Neural progenitor cell (in vitro differentiated cells): ENCODE measurements at regions not wholly inside any gene's neighbourhood (a gene's known extent, or its start where the extent isn't known, plus 50 kb on each side); places are given as distances from the start of the nearest gene placed in this dataset.

Source experiments
- EZH2 ChIP-seq: fragments of 200-600 bp; sonication (generic); IDR thresholded peaks from 2 replicates; pipeline ENCODE4 v1.6.1; 2017; ENCODE audit warnings: antibody characterized with exemption, mild to moderate bottlenecking, moderate library complexity
- TF ChIP-seq, protein P1 (sequence below): fragments of 200-600 bp; sonication (generic); IDR thresholded peaks from 2 replicates; pipeline ENCODE4 v1.5.1; 2017; ENCODE audit warnings: antibody characterized with exemption, mild to moderate bottlenecking

DNA sequence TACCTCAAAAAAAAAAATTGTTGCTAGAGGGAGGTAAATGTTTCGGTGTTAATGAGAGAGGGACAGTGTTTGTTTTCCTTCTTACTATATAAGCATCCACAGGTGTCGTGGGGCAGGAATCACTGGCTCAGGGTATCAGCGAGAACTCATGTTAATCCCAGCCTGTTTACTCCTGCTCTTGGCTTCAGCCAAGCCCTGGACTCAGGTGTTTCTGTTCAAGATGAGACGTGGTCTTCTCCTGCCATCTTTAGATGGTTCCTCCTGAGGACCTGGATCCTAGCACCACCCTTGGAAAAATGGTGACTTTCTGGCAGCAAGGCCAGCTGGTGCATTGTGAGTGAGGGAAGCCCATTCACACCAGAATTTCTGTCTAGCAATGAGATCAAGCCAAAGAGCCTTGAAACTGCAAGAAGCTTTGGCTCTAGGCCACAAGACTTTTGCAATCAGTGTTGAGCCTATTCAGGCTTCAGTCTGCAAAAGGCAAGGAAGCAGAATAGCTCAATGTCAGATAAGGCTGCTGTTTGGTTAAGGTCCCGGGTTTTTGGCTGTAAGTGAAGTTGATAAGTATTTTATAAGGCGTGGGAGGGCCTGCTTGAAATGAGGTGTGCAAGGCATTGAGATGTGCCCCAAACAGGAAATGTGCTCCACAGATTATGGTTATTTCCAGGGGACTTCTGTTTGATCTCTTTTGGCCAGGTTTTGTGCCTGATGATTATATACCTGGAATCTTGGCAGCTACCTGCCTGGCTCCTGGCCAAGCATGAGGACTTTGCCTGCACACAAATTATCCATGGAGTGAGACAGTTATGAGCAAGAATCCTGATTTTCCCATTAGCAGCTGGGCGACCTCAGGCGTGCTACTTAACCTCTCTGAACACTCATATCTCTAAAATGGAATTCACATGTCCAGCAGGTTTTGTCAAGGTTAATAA is 99.8 kb downstream of the TENT4A start:
- TF ChIP-seq EZH2 = no peak
- TF ChIP-seq, protein P1, sequence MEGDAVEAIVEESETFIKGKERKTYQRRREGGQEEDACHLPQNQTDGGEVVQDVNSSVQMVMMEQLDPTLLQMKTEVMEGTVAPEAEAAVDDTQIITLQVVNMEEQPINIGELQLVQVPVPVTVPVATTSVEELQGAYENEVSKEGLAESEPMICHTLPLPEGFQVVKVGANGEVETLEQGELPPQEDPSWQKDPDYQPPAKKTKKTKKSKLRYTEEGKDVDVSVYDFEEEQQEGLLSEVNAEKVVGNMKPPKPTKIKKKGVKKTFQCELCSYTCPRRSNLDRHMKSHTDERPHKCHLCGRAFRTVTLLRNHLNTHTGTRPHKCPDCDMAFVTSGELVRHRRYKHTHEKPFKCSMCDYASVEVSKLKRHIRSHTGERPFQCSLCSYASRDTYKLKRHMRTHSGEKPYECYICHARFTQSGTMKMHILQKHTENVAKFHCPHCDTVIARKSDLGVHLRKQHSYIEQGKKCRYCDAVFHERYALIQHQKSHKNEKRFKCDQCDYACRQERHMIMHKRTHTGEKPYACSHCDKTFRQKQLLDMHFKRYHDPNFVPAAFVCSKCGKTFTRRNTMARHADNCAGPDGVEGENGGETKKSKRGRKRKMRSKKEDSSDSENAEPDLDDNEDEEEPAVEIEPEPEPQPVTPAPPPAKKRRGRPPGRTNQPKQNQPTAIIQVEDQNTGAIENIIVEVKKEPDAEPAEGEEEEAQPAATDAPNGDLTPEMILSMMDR = no peak
